HepG2 (cell line): ENCODE measurements at regions not wholly inside any gene's neighbourhood (a gene's known extent, or its start where the extent isn't known, plus 50 kb on each side); places are given as distances from the start of the nearest gene placed in this dataset.
A peak's percentile ranks its signal among the peaks of the same experiment; 100 is the strongest.

Source experiments
- EEA1 ChIP-seq: sonication (generic); formaldehyde crosslinking; IDR thresholded peaks from 2 replicates; pipeline ENCODE4 v1.5.1; 2020; ENCODE audit warnings: mild to moderate bottlenecking, missing genetic modification reagents, borderline replicate concordance
- GABPA ChIP-seq, 2 experiments: IDR thresholded peaks; 2 replicates each; pipeline ENCODE4 v1.6.1; 2011 to 2016; ENCODE audit warnings: low read depth in 2 of 2, low read length in 1 of 2, missing biosample characterization in 1 of 2, missing genetic modification characterization in 1 of 2
- KMT2A ChIP-seq: sonication (generic); formaldehyde crosslinking; IDR thresholded peaks from 2 replicates; pipeline ENCODE4 v1.4.0; 2020; ENCODE audit warnings: missing genetic modification reagents
- MED1 ChIP-seq: sonication (generic); formaldehyde crosslinking; IDR thresholded peaks from 2 replicates; pipeline ENCODE4 v1.4.0; 2020; ENCODE audit warnings: missing genetic modification reagents
- TCF7 ChIP-seq: sonication (generic); IDR thresholded peaks from 2 replicates; pipeline ENCODE4 v1.6.1; 2016; ENCODE audit warnings: antibody characterized with exemption, low read depth
- ZNF232 ChIP-seq: sonication (generic); formaldehyde crosslinking; IDR thresholded peaks from 2 replicates; pipeline ENCODE4 v1.4.0; 2020; ENCODE audit warnings: missing genetic modification reagents, borderline replicate concordance
- ZNF652 ChIP-seq: IDR thresholded peaks from 2 replicates; pipeline ENCODE4 v1.6.1; 2016; ENCODE audit warnings: low read depth, borderline replicate concordance
- TF ChIP-seq, protein P1 (sequence below): sonication (generic); formaldehyde crosslinking; IDR thresholded peaks from 2 replicates; pipeline ENCODE4 v1.5.1; 2020; ENCODE audit warnings: mild to moderate bottlenecking, missing genetic modification reagents, borderline replicate concordance
- TF ChIP-seq, protein P2 (sequence below): sonication (generic); formaldehyde crosslinking; IDR thresholded peaks from 2 replicates; pipeline ENCODE4 v1.5.1; 2020; ENCODE audit warnings: missing genetic modification reagents, mild to moderate bottlenecking, borderline replicate concordance

DNA sequence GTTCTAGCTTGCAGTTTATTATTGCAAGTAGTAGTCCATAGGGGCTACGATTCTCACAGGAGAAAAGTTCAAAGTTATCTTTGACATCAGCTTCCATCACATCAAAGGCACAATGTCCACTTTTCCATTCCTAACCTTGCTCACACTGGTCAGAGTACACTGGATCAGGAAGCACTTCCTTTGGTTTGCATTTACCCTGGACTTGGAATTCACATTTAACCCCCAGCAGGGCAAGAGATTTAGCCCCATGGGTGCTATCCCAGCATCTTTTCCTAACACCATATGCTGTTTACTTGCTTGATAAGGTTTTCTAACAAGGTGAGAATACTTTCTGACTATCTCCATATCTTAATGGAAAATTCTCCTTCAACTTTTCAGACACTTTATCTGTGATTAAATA, 55.6 kb upstream of the ASTN2 start (continued):
- TF ChIP-seq, protein P1, sequence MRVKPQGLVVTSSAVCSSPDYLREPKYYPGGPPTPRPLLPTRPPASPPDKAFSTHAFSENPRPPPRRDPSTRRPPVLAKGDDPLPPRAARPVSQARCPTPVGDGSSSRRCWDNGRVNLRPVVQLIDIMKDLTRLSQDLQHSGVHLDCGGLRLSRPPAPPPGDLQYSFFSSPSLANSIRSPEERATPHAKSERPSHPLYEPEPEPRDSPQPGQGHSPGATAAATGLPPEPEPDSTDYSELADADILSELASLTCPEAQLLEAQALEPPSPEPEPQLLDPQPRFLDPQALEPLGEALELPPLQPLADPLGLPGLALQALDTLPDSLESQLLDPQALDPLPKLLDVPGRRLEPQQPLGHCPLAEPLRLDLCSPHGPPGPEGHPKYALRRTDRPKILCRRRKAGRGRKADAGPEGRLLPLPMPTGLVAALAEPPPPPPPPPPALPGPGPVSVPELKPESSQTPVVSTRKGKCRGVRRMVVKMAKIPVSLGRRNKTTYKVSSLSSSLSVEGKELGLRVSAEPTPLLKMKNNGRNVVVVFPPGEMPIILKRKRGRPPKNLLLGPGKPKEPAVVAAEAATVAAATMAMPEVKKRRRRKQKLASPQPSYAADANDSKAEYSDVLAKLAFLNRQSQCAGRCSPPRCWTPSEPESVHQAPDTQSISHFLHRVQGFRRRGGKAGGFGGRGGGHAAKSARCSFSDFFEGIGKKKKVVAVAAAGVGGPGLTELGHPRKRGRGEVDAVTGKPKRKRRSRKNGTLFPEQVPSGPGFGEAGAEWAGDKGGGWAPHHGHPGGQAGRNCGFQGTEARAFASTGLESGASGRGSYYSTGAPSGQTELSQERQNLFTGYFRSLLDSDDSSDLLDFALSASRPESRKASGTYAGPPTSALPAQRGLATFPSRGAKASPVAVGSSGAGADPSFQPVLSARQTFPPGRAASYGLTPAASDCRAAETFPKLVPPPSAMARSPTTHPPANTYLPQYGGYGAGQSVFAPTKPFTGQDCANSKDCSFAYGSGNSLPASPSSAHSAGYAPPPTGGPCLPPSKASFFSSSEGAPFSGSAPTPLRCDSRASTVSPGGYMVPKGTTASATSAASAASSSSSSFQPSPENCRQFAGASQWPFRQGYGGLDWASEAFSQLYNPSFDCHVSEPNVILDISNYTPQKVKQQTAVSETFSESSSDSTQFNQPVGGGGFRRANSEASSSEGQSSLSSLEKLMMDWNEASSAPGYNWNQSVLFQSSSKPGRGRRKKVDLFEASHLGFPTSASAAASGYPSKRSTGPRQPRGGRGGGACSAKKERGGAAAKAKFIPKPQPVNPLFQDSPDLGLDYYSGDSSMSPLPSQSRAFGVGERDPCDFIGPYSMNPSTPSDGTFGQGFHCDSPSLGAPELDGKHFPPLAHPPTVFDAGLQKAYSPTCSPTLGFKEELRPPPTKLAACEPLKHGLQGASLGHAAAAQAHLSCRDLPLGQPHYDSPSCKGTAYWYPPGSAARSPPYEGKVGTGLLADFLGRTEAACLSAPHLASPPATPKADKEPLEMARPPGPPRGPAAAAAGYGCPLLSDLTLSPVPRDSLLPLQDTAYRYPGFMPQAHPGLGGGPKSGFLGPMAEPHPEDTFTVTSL (CRISPR knock-in tag), result peak; percentile 45; the same call in 1 of the 2 replicates
- TF ChIP-seq TCF7 (peak; percentile 28; the same call in 1 of the 2 replicates), GABPA (IDR thresholded peaks at IDR 0.05; ENCODE audit: low read depth, low read length) (no peak), GABPA (CRISPR knock-in tag; IDR thresholded peaks at IDR 0.05; ENCODE audit: low read depth) (0 out of 2 replicates have a peak, but pooled peaks have one; percentile 41), MED1 (CRISPR knock-in tag) (peak; percentile 17; the same call in 1 of the 2 replicates), ZNF652 (peak; percentile 78; the same call in 1 of the 2 replicates), KMT2A (CRISPR knock-in tag) (no peak), EEA1 (CRISPR knock-in tag) (no peak), ZNF232 (CRISPR knock-in tag) (peak; percentile 94; the same call in 1 of the 2 replicates)
- TF ChIP-seq, protein P2, sequence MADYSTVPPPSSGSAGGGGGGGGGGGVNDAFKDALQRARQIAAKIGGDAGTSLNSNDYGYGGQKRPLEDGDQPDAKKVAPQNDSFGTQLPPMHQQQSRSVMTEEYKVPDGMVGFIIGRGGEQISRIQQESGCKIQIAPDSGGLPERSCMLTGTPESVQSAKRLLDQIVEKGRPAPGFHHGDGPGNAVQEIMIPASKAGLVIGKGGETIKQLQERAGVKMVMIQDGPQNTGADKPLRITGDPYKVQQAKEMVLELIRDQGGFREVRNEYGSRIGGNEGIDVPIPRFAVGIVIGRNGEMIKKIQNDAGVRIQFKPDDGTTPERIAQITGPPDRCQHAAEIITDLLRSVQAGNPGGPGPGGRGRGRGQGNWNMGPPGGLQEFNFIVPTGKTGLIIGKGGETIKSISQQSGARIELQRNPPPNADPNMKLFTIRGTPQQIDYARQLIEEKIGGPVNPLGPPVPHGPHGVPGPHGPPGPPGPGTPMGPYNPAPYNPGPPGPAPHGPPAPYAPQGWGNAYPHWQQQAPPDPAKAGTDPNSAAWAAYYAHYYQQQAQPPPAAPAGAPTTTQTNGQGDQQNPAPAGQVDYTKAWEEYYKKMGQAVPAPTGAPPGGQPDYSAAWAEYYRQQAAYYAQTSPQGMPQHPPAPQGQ (CRISPR knock-in tag), result no peak
